Stomach (tissue), 8 donors: ENCODE measurements at regions not wholly inside any gene's neighbourhood (a gene's known extent, or its start where the extent isn't known, plus 50 kb on each side); places are given as distances from the start of the nearest gene placed in this dataset.

ENCODE experiments used
- DNase-seq, 2 donors: peaks; one replicate each; pipeline versions ENCODE4 v3.0.0 to v3.0.0-alpha.2; 2013 to 2019
- H3K27ac ChIP-seq, 5 donors: fragments of 200-600 bp in 4 of 5; sonication (generic) in 4 of 5; one replicate each; pipeline ENCODE4 v1.5.1; 2013 to 2019; ENCODE audit warnings: mild to moderate bottlenecking in 1 of 5, moderate library complexity in 1 of 5
- H3K27me3 ChIP-seq, 3 donors: fragments of 200-600 bp; sonication (generic); one replicate each; pipeline ENCODE4 v1.5.1; 2017 to 2019; ENCODE audit warnings: mixed run types in 1 of 3
- H3K36me3 ChIP-seq, 4 donors: fragments of 200-600 bp; sonication (generic); 1 replicate in 3 of 4; 2 replicates in 1 of 4; pipeline ENCODE4 v1.5.1; 2016 to 2019
- H3K4me1 ChIP-seq, 4 donors: fragments of 200-600 bp; sonication (generic); one replicate each; pipeline ENCODE4 v1.5.1; 2016 to 2019
- H3K4me3 ChIP-seq, 4 donors: fragments of 200-600 bp; sonication (generic) in 3 of 4; one replicate each; pipeline ENCODE4 v1.5.1; 2016 to 2019; ENCODE audit warnings: mild to moderate bottlenecking in 1 of 4
- H3K9me3 ChIP-seq, 4 donors: fragments of 200-600 bp; sonication (generic); one replicate each; pipeline ENCODE4 v1.5.1; 2016 to 2019
- EP300 ChIP-seq: sonication (generic); formaldehyde crosslinking; IDR thresholded peaks from one replicate; pipeline ENCODE4 v1.6.1; 2017; ENCODE audit warnings: antibody characterized with exemption
- POLR2A ChIP-seq, 4 donors: fragments of 450-650 bp; IDR thresholded peaks; one replicate each; pipeline ENCODE4 v1.6.1; 2016; ENCODE audit warnings: antibody characterized with exemption in 4 of 4, control low read depth in 2 of 4, mild to moderate bottlenecking in 1 of 4, moderate library complexity in 1 of 4
- POLR2AphosphoS5 ChIP-seq, 3 donors: sonication (generic); formaldehyde crosslinking; IDR thresholded peaks; one replicate each; pipeline ENCODE4 v1.6.1; 2016; ENCODE audit warnings: antibody characterized with exemption in 3 of 3
- WGBS, 5 donors: extraction: QIAGEN DNeasy Blood & Tissue Kit in 3 of 5; methylation state at CpG; one replicate each; pipeline versions ENCODE4 v1.1.5 to v1.1.7; 2013 to 2018; 5-methylcytosine and 5-hydroxymethylcytosine counted together
- intact Hi-C: fragments of 100-400 bp; cut with DNase I; formaldehyde crosslinking; loops from one replicate; pipeline ENCODE4 v1.15.1; 2023; ENCODE audit warnings: low total_unique reads
- TF ChIP-seq, protein P1 (sequence below), 7 experiments: fragments of 450-650 bp in 4 of 7; fragments of 200-600 bp in 3 of 7; sonication (generic) in 3 of 7; IDR thresholded peaks; one replicate each; pipeline ENCODE4 v1.5.1; 2016 to 2019; ENCODE audit warnings: antibody characterized with exemption in 7 of 7, control low read depth in 2 of 7, mild to moderate bottlenecking in 1 of 7
- donor health status: healthy with polysubstance abuse.
- donor health status: Bipolar disorder and iron deficiency.
- donor health status: healthy.

DNA sequence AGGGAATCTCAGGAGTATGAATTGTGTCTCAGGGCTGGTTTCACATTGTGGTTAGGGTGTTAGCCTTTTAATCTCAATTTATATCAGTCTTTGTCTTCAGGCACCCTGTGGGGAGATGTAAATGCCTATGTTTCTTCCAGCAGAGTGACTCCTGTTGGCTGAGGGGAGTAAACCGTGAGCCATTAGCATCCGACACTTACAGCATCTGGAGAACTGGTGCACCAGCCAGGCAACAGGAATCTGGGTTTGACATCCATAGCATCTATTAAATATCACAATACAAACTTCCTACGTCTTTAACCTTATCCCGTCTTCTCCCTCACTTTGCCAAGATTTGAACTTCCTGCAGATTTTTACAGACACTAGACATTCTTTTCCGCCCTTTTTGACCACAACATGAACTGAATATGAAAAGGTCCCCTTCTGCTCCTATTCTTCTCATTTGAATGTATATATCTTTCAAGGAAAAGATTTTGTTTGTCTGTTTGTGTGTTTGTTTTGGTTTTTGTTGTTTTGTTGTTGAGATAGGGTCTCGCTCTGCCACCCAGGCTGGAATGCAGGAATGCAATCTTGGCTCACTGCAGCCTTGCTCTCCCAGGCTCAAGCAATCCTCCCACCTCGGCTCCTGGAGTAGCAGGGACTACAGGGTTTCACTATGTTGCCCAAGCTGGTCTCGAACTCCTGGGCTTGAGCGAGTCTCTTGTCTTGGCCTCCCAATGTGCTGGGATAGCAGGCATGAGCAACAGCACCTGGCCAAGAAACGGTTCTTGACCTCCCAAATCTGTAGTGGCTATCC lies 626.2 kb downstream of the TLR4 start:
- no peaks in the 10 kb centered on the region for H3K36me3 ChIP-seq
- H3K4me1 ChIP-seq = no peaks in the 10 kb centered on the region
- intact Hi-C loops = no loop called here
- 75 to 83% (median 81%) methylated on average over 10 of the region's 10 CpGs for WGBS, 5 donors
- H3K27me3 ChIP-seq = no peaks in the 10 kb centered on the region
- TF ChIP-seq, protein P1, sequence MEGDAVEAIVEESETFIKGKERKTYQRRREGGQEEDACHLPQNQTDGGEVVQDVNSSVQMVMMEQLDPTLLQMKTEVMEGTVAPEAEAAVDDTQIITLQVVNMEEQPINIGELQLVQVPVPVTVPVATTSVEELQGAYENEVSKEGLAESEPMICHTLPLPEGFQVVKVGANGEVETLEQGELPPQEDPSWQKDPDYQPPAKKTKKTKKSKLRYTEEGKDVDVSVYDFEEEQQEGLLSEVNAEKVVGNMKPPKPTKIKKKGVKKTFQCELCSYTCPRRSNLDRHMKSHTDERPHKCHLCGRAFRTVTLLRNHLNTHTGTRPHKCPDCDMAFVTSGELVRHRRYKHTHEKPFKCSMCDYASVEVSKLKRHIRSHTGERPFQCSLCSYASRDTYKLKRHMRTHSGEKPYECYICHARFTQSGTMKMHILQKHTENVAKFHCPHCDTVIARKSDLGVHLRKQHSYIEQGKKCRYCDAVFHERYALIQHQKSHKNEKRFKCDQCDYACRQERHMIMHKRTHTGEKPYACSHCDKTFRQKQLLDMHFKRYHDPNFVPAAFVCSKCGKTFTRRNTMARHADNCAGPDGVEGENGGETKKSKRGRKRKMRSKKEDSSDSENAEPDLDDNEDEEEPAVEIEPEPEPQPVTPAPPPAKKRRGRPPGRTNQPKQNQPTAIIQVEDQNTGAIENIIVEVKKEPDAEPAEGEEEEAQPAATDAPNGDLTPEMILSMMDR (IDR thresholded peaks at IDR 0.05) = no peak
- no peak for TF ChIP-seq POLR2AphosphoS5 (IDR thresholded peaks at IDR 0.05)
- TF ChIP-seq EP300 = no peak
- no peak for TF ChIP-seq POLR2A (IDR thresholded peaks at IDR 0.05)
- H3K4me3 ChIP-seq = no peak overlapping the region
- H3K27ac ChIP-seq = no peak overlapping the region
- no peaks in the 10 kb centered on the region for H3K9me3 ChIP-seq
- no peak for DNase-seq

DNA sequence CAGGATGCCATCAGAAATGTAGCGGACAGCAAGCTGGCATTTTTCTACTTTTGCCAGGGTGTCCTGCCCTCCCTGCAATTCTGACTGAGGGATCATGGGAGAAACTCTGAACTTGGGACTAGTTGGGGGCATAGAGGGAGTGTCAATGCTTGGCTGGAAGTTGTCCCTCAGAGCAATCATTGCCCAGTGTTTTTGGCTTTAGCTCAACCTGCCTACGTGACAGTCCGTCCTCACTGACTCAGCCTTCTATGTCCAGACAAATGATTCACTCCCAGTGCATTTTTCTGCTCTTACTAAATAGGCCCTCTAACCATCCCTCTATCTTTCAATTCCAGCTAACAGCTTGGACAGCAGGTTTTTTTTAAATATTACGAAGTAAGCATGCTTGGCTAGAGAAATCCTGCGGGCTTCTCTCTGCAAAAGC lies 627.4 kb downstream of the TLR4 start:
- H3K9me3 ChIP-seq = no peaks in the 10 kb centered on the region
- H3K4me1 ChIP-seq = no peaks in the 10 kb centered on the region
- no peaks in the 10 kb centered on the region for H3K36me3 ChIP-seq
- H3K4me3 ChIP-seq = no peak overlapping the region
- DNase-seq = no peak
- no peaks in the 10 kb centered on the region for H3K27me3 ChIP-seq
- intact Hi-C loops = no loop called here
- 69 to 84% (median 78%) methylated on average over 5 of the region's 5 CpGs for WGBS, 5 donors
- TF ChIP-seq POLR2AphosphoS5 (IDR thresholded peaks at IDR 0.05) (no peak), EP300 (no peak), POLR2A (IDR thresholded peaks at IDR 0.05) (no peak)
- TF ChIP-seq, protein P1 (IDR thresholded peaks at IDR 0.05) = no peak
- no peak overlapping the region for H3K27ac ChIP-seq

DNA sequence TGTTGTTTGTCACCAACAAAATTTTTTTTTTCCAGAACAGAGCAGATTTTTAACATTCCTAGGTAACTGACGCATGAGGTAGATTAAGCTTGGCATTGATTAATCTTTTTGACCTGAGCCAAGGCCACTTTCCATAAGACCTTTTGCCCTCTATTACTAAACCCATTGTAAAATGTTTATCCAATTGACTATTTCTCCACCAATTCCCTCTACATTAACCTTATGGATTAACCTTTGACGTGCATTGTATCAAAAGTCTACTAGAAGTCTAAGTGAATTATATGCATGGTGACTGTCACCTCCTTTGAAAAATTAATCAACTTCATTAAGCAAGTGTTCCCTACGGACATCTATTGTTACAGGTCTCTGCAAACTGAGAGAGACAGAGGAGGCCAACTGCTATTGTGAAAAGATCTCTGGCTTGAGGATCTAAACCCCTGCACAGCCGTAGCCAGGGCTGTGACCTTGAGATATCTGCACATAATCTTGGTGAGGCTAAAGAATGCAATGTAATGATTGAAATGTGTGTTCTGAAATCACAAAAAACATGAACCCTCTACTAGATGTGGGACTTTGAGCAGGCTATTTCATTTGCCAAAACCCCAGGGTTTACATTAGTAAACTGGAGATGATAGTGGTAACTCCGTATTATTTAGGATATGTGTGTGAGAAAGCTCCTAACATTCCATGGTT lies 632.2 kb downstream of the TLR4 start:
- Histone ChIP-seq H3K4me3 (no peak overlapping the region), H3K36me3 (no peaks in the 10 kb centered on the region), H3K9me3 (no peaks in the 10 kb centered on the region), H3K27ac (no peak overlapping the region), H3K27me3 (no peaks in the 10 kb centered on the region), H3K4me1 (no peaks in the 10 kb centered on the region)
- intact Hi-C loops = no loop called here
- no peak for DNase-seq
- no peak for TF ChIP-seq EP300
- TF ChIP-seq POLR2AphosphoS5 (IDR thresholded peaks at IDR 0.05) = no peak
- TF ChIP-seq, protein P1 (IDR thresholded peaks at IDR 0.05) = no peak
- no peak for TF ChIP-seq POLR2A (IDR thresholded peaks at IDR 0.05)
- WGBS, 5 donors = 19 to 33% (median 27%) methylated on average over 5 of the region's 5 CpGs

DNA sequence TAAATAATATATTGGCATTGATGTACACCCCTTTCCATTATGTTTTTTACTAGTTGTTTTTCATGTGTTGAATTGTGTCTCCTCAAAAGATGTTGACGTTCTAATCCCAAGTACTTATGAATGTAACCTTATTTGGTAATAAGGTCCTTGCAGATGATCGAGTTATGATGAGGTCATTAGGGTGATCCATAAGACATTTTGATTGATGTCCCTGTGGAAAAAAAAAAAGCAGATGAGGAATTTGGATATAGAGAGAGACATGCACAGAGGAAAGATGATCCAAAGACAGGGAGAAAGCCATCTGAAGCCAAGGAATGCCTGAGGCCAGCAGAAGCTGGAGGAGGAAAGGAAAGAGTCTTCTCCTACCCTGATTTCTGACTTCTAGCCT lies 632.7 kb downstream of the TLR4 start:
- no peak for TF ChIP-seq EP300
- TF ChIP-seq, protein P1 (IDR thresholded peaks at IDR 0.05) = no peak
- TF ChIP-seq POLR2AphosphoS5 (IDR thresholded peaks at IDR 0.05) = no peak
- no peak for TF ChIP-seq POLR2A (IDR thresholded peaks at IDR 0.05)
- H3K27ac ChIP-seq = no peak overlapping the region
- H3K27me3 ChIP-seq = no peaks in the 10 kb centered on the region
- no peaks in the 10 kb centered on the region for H3K36me3 ChIP-seq
- 52 to 66% (median 54%) methylated on average over 2 of the region's 2 CpGs for WGBS, 5 donors
- H3K9me3 ChIP-seq = no peaks in the 10 kb centered on the region
- H3K4me3 ChIP-seq = no peak overlapping the region
- no peak for DNase-seq
- intact Hi-C loops = no loop called here
- H3K4me1 ChIP-seq = no peaks in the 10 kb centered on the region
